Skin of body (tissue), 1 donor: ENCODE measurements at regions not wholly inside any gene's neighbourhood (a gene's known extent, or its start where the extent isn't known, plus 50 kb on each side); places are given as distances from the start of the nearest gene placed in this dataset.
"Not testable (repeated sequence)": the region's sequence is repeated elsewhere in the genome, so short reads cannot be mapped to it uniquely, and the experiment has no call there.

Experiments
- DNase-seq: peaks from one replicate; lab custom pipeline; 2025; lab: John Stamatoyannopoulos, UW

GRCh38 chr2:239746559-239747246 lies 278.4 kb downstream of the NDUFA10 start:
- DNase-seq: no peak

GRCh38 chr2:239745386-239746227 lies 279.5 kb downstream of the NDUFA10 start:
- DNase-seq: no peak

- DNase-seq: no peak
Measured at GRCh38 chr2:239744706-239745340, 280.3 kb downstream of the NDUFA10 start.

GRCh38 chr2:239743206-239743605 lies 281.9 kb downstream of the NDUFA10 start:
- DNase-seq: no peak

DNA sequence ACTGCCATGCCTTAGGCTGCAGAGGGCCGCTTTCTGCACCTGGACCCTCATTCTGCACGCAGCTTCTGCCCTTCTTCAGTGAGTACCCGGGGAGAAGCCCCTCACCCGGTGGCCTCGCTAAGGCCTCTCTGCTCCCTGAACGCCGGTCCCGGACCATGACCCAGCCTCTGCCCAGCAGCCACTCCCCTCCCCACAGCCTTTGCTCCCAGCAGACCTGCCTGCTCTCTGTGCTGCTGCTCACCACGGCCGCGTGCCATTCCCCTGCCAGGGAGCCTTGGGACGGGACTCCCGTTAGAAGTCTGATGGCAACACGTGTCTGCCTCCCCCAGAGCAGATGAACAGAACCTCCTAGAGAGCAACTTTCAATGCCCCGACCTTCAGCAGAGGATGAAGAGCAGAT lies 282.8 kb downstream of the NDUFA10 start:
- no peak for DNase-seq

- no peak for DNase-seq
Measured at GRCh38 chr2:239739206-239739605, 285.9 kb downstream of the NDUFA10 start.

DNA sequence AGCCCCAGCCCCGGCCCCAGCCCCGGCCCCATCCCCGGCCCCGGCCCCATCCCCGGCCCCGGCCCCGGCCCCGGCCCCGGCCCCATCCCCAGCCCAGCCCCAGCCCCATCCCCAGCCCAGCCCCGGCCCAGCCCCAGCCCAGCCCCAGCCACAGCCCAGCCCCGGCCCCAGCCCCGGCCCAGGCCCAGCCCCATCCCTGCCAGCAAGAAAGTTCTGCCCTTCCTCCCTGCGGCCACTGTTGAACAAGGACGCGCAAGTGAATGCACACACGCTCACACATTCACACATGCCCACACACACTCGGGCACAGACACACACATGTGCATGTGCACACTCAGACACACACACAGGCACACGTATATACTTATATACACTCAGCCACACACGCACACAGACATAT lies 287.0 kb downstream of the NDUFA10 start:
- DNase-seq: no peak

DNA sequence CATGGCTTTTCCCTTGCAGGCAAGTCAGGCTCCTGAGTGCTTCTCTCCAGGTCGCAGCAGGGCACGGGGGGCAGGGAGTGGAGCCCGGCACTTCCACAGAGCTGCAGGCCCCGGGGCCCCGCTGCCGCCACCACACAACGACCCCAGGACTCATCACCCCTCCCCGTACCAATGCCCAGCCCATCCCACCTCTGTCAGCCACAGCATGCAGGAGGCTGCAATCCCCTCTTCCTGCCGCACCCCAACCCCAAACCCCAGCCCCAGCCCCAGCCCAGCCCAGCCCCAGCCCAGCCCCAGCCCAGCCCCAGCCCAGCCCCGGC lies 288.0 kb downstream of the NDUFA10 start:
- no peak for DNase-seq

DNA sequence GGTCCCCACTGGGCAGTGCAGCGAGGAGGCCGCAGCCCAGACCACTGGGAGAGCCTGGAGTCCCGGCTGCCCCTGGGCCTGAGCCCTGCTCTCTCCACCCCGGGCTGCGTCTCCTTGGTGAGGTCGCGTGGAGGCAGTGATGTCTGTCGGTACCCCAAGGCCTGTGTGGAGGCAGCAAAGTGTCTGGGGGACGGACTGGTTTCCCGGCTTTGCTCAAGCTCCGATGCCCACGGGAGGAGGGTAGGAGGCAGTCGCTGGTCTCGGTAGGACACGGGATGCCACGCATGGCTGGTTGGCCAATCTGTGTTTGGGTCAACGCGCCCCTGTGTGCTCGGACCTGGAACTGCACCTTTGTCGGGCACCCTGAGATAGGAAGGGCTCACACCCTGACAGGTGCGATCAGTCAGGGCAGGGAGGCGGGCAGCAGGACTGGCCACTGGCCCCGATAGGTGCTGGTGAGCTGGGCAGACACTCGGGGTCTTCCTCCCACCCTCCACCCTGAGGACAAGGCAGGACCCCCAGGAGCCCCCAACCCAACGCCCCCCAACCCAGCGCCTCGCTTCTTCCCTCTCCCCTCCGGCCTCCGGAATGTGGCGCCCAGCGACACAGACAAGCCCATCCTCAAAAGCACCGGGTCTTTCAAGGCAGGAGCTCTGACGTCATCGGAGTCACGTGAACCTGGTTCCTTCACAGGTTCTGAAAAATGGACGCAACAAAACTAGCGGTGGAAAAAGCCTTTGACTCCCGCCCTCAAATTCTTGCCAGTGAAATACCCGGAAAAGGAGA lies 288.6 kb downstream of the NDUFA10 start:
- no peak for DNase-seq

DNA sequence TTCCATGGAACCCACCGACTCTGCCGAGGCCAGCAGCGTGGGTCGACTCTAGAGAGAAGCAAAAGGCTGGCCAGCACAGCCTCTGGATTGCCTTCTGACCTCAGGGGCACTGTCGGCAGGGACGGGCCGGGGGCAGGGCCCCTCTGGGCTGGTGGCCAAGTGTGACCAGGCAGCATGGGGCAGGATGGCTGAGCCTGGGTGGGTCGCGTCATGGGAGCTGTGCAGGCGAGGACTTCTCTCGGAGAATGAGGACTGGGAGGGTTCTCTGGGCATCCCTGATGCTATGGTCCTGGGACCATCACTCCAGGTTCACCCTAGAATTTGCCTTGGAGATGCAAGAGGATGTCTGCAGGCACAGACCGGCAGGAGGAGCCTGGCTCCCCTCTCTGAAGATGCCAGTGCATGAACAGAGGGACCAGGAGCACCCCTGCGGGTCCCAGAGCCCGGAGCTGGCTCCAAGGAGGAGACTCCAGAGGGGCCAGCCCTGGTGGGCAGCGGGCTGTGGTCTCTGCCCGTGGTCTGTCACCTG lies 289.2 kb downstream of the NDUFA10 start:
- no peak for DNase-seq

DNA sequence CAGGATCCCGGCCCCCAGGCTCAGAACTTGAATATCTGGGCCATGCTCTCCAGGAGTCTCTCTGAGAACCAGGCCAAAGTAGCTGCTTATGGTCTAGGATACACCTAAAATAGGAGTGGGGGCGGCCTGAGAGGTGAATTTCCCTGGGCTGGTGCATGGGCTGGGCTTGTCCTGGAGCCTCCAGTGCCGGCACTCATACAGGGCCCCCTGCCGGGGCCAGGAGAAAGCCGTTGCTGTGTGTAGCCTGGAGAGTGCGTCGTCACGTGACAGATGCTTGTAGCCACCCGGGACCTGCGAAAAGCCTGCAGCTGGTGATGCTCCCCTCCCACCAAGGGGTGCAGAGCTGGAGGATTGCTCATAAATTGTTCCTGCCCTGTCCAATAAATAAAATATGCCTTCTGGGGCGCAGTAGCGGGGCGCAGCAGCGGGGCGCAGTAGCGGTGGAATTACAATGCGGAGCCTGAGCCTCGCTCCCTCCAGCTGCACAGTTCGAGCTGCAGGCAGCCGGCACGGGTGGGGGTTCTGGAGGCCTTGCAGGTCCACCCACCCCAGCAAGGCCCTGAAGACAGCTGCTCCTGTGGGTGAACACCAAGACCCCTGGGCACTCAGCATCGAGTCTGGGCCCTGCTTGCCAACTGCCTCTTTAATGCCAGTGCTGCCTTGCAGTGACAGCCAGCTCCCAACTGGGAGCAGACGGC lies 289.9 kb downstream of the NDUFA10 start:
- no peak for DNase-seq

GRCh38 chr2:239734436-239735005 lies 290.6 kb downstream of the NDUFA10 start:
- DNase-seq: no peak

DNA sequence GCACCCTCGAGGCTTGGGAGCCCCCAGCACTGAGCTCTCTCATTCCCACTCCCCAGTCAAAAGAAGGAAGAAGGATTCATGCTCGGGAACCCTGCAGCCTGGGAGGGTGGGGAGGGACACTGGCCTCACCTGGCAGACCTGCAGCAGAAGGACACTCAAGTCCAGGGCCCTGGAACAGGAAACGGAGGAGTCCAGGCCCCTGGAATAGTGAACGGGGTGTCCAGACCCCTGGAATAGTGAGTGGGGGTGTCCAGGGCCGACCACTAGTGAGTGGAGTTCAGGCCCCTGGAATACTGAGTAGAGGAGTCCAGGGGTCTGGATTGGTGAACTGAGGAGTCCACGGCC lies 292.5 kb downstream of the NDUFA10 start:
- no peak for DNase-seq

DNA sequence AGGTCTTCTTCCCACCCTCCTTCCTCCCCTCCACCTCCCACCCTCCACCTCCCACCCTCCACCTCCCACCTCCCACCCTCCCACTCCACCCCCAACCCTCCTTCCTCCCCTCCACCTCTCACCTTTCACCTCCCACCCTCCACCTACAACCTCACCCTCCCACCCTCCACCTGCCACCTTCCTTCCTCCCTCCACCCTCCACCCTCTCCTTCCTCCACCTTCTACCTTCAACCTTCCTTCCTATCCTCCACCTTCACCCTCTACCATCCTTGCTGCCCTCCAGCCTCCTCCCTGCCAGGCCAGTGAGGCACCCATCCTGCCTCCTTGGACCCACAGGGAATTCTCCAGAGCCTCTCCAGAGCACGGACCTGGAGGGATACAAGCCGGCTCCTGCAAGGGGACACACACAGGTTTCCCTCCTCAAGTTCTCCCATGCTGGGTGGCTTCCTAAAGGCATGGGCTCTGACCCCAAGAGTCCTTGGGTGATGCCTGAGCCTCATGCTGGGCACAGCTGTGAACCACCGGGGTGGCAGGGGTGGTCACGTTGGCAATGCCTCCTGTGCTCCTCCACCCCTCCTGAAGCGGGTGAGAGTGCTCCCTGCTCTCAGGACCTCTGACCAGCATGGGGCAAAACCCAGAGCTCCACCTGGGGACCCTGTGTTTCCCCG lies 293.0 kb downstream of the NDUFA10 start:
- DNase-seq: no peak

DNA sequence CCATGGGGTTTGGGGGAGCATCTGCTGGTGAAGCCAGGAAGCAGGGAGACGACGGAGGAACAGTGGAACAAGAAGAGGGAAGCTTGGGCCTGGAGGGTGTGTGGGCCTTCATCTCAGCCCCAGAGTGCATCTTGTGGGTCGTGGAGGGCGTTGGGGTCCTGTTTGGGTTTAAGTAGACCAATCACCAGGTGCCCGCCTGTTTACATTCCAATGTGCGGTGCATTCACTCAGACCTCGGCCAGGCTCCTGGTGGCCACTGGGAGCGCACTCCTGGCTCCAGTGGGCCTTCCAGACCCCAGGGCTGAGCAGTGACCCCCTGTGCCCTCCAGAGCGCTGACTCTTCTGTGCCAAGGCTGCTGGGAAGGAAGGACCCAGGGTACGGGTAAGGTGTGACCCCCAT lies 293.7 kb downstream of the NDUFA10 start:
- no peak for DNase-seq

- DNase-seq: no peak
Measured at GRCh38 chr2:239730897-239731296, 294.2 kb downstream of the NDUFA10 start.

DNA sequence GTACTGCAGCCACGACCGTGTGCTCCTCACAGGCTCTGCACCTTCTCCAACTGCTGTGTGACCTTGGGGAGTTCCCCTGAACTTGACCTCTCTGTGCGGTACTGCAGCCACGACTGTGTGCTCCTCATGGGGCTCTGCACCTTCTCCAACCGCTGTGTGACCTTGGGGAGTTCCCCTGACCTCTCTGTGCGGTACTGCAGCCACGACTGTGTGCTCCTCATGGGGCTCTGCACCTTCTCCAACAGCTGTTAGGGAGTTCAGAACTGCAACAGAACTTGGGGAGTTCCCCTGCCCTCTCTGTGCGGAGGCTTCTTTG lies 294.6 kb downstream of the NDUFA10 start:
- not testable (repeated sequence) for DNase-seq

GRCh38 chr2:239729681-239730566 lies 295.2 kb downstream of the NDUFA10 start:
- DNase-seq: no peak

- no peak for DNase-seq
Measured at GRCh38 chr2:239729151-239729550, 296.0 kb downstream of the NDUFA10 start.
